ENCODE measurements at regions not wholly inside any gene's neighbourhood (a gene's known extent, or its start where the extent isn't known, plus 50 kb on each side); places are given as distances from the start of the nearest gene placed in this dataset.

GRCh38 chr18:38497266-38497665 lies 931.7 kb upstream of the CELF4 start:
- TF ChIP-seq, protein P1, sequence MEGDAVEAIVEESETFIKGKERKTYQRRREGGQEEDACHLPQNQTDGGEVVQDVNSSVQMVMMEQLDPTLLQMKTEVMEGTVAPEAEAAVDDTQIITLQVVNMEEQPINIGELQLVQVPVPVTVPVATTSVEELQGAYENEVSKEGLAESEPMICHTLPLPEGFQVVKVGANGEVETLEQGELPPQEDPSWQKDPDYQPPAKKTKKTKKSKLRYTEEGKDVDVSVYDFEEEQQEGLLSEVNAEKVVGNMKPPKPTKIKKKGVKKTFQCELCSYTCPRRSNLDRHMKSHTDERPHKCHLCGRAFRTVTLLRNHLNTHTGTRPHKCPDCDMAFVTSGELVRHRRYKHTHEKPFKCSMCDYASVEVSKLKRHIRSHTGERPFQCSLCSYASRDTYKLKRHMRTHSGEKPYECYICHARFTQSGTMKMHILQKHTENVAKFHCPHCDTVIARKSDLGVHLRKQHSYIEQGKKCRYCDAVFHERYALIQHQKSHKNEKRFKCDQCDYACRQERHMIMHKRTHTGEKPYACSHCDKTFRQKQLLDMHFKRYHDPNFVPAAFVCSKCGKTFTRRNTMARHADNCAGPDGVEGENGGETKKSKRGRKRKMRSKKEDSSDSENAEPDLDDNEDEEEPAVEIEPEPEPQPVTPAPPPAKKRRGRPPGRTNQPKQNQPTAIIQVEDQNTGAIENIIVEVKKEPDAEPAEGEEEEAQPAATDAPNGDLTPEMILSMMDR (conservative IDR thresholded peaks at IDR 0.05; ENCODE audit: low read depth in 2 of 2), result no peak
- TF ChIP-seq POLR2AphosphoS5 (IDR thresholded peaks at IDR 0.05; ENCODE audit: low read depth) (no peak), JUNB (IDR thresholded peaks at IDR 0.05; ENCODE audit: unreplicated experiment) (no peak), REST (IDR thresholded peaks at IDR 0.05; ENCODE audit: unreplicated experiment) (no peak), STAT1 (IDR thresholded peaks at IDR 0.05; ENCODE audit: unreplicated experiment) (no peak), NANOG (IDR thresholded peaks at IDR 0.05; ENCODE audit: borderline replicate concordance) (no peak)

All from GM23338 (cell line).